Adrenal gland (tissue), 5 donors: ENCODE measurements at regions not wholly inside any gene's neighbourhood (a gene's known extent, or its start where the extent isn't known, plus 50 kb on each side); places are given as distances from the start of the nearest gene placed in this dataset.

Experiments used
- CTCF ChIP-seq, 6 experiments: fragments of 450-650 bp in 4 of 6; fragments of 200-600 bp in 2 of 6; sonication (generic) in 1 of 6; IDR thresholded peaks; 1 replicate in 5 of 6; 2 replicates in 1 of 6; pipeline versions ENCODE4 v1.5.1 to v1.8.0; 2016 to 2021; ENCODE audit warnings: antibody characterized with exemption in 6 of 6, mild to moderate bottlenecking in 2 of 6, moderate library complexity in 1 of 6
- POLR2A ChIP-seq, 2 donors: fragments of 450-650 bp; IDR thresholded peaks; one replicate each; pipeline ENCODE4 v1.6.1; 2017; ENCODE audit warnings: antibody characterized with exemption in 2 of 2, mild to moderate bottlenecking in 2 of 2, moderate library complexity in 1 of 2
- donor health status: DM: no; HTN: no; CAD: no.

GRCh38 chr6:170164271-170164900, 126.5 kb downstream of the DLL1 start:
- TF ChIP-seq CTCF (IDR thresholded peaks at IDR 0.05) (no peak), POLR2A (IDR thresholded peaks at IDR 0.05) (no peak)
